SK-N-SH (cell line): ENCODE measurements at regions not wholly inside any gene's neighbourhood (a gene's known extent, or its start where the extent isn't known, plus 50 kb on each side); places are given as distances from the start of the nearest gene placed in this dataset.

Experiments
- CTCF ChIA-PET: fragments of 300-600, 350-600 bp; formaldehyde crosslinking; extraction: SDS; loops from one replicate; lab custom pipeline; 2021; lab: Yijun Ruan, JAX
- POLR2A ChIA-PET: fragments of 350-600 bp; sonication (Branson Sonifier 250); formaldehyde crosslinking; extraction: SDS; loops from one replicate; lab custom pipeline; 2020; ENCODE audit warnings: antibody characterized with exemption, inconsistent platforms; lab: Yijun Ruan, JAX
- DNase-seq: peaks from one replicate; pipeline ENCODE4 v3.0.0; 2012
- H2AFZ ChIP-seq: fragments of 200-600 bp; sonication (generic); 2 replicates; pipeline ENCODE4 v1.8.1; 2016; ENCODE audit warnings: antibody characterized with exemption, mild to moderate bottlenecking, low read depth
- H3F3A ChIP-seq: fragments of 200-600 bp; sonication (generic); replicated peaks from 2 replicates; pipeline ENCODE3; 2016; ENCODE audit warnings: antibody characterized with exemption, mild to moderate bottlenecking; ENCODE audit not compliant: insufficient read depth
- H3K27ac ChIP-seq, 2 experiments: fragments of 200-500 bp in 1 of 2; fragments of 200-600 bp in 1 of 2; sonication (Bioruptor generic) in 1 of 2; sonication (generic), shearing (Covaris generic) in 1 of 2; 2 replicates each; pipeline versions ENCODE4 v1.5.1 to v1.6.1; 2014 to 2016; ENCODE audit warnings: low read depth in 2 of 2, inconsistent platforms in 1 of 2, low read length in 1 of 2, mild to moderate bottlenecking in 1 of 2, mixed read lengths in 1 of 2
- H3K27me3 ChIP-seq: fragments of 200-600 bp; sonication (generic), shearing (Covaris generic); 2 replicates; pipeline ENCODE4 v1.6.1; 2016; ENCODE audit warnings: mixed run types; ENCODE audit not compliant: insufficient read depth
- H3K36me3 ChIP-seq, 2 experiments: fragments of 200-500 bp in 1 of 2; fragments of 200-600 bp in 1 of 2; sonication (Bioruptor generic) in 1 of 2; sonication (generic) in 1 of 2; replicated peaks in 1 of 2; 2 replicates each; pipeline versions ENCODE3 to v1.5.1; 2014 to 2016; ENCODE audit warnings: low read length in 1 of 2, mild to moderate bottlenecking in 1 of 2; ENCODE audit not compliant: insufficient read depth in 2 of 2, control insufficient read depth in 1 of 2
- H3K4me1 ChIP-seq, 2 experiments: fragments of 200-500 bp in 1 of 2; fragments of 200-600 bp in 1 of 2; sonication (Bioruptor generic) in 1 of 2; sonication (generic), shearing (Covaris generic) in 1 of 2; 2 replicates each; pipeline versions ENCODE4 v1.5.1 to v1.6.1; 2014 to 2016; ENCODE audit warnings: low read depth in 1 of 2, low read length in 1 of 2, mixed run types in 1 of 2; ENCODE audit not compliant: insufficient read depth in 2 of 2, control insufficient read depth in 1 of 2
- H3K4me2 ChIP-seq: fragments of 200-600 bp; sonication (generic), shearing (Covaris generic); 2 replicates; pipeline ENCODE4 v1.6.1; 2017; ENCODE audit warnings: mixed run types
- H3K4me3 ChIP-seq, 2 experiments: fragments of 200-500 bp in 1 of 2; fragments of 200-600 bp in 1 of 2; sonication (Bioruptor generic) in 1 of 2; sonication (generic), shearing (Covaris generic) in 1 of 2; 2 replicates each; pipeline versions ENCODE4 v1.5.1 to v1.8.1; 2014 to 2016; ENCODE audit warnings: low read depth in 2 of 2, inconsistent platforms in 1 of 2, low read length in 1 of 2, mild to moderate bottlenecking in 1 of 2, mixed read lengths in 1 of 2, moderate library complexity in 1 of 2
- H3K79me2 ChIP-seq: fragments of 200-600 bp; sonication (generic); 2 replicates; pipeline ENCODE4 v1.8.1; 2017; ENCODE audit warnings: mild to moderate bottlenecking; ENCODE audit not compliant: insufficient read depth
- H3K9ac ChIP-seq: fragments of 200-600 bp; sonication (generic); 2 replicates; pipeline ENCODE4 v1.6.1; 2017; ENCODE audit warnings: mixed run types
- H3K9me2 ChIP-seq: fragments of 200-600 bp; sonication (generic); 2 replicates; pipeline ENCODE4 v1.6.1; 2017; ENCODE audit warnings: mixed run types
- H3K9me3 ChIP-seq: fragments of 200-600 bp; sonication (generic); 2 replicates; pipeline ENCODE4 v1.6.1; 2017; ENCODE audit warnings: mixed run types, mild to moderate bottlenecking, moderate library complexity
- H4K20me1 ChIP-seq: fragments of 200-600 bp; sonication (generic); 2 replicates; pipeline ENCODE4 v1.6.1; 2017; ENCODE audit warnings: mild to moderate bottlenecking, mixed run types; ENCODE audit not compliant: insufficient read depth
- CTCF ChIP-seq: fragments of 200-600 bp; sonication (generic); IDR thresholded peaks from 2 replicates; pipeline ENCODE4 v1.6.1; 2017; ENCODE audit warnings: antibody characterized with exemption, mild to moderate bottlenecking, moderate library complexity
- ELF1 ChIP-seq: IDR thresholded peaks from 2 replicates; pipeline ENCODE4 v1.4.0; 2012
- EZH2phosphoT487 ChIP-seq: fragments of 200-600 bp; sonication (generic); IDR thresholded peaks from 2 replicates; pipeline ENCODE4 v1.6.1; 2017; ENCODE audit warnings: low read depth, mixed run types, mild to moderate bottlenecking, antibody characterized with exemption, moderate library complexity, borderline replicate concordance
- FOXJ3 ChIP-seq: sonication (generic); formaldehyde crosslinking; IDR thresholded peaks from 2 replicates; pipeline ENCODE4 v1.5.1; 2020; ENCODE audit warnings: mild to moderate bottlenecking, missing genetic modification reagents
- GABPA ChIP-seq: IDR thresholded peaks from 2 replicates; pipeline ENCODE4 v1.4.0; 2012; ENCODE audit warnings: low read depth, mild to moderate bottlenecking
- GATA2 ChIP-seq: sonication (generic); formaldehyde crosslinking; IDR thresholded peaks from 2 replicates; pipeline ENCODE4 v1.5.0; 2020; ENCODE audit warnings: mild to moderate bottlenecking, missing genetic modification reagents
- JUND ChIP-seq: IDR thresholded peaks from 2 replicates; pipeline ENCODE4 v1.4.0; 2012
- MEF2A ChIP-seq: IDR thresholded peaks from 2 replicates; pipeline ENCODE4 v1.4.0; 2012; ENCODE audit warnings: low read depth, borderline replicate concordance
- MXI1 ChIP-seq: IDR thresholded peaks from 2 replicates; pipeline ENCODE4 v1.6.1; 2012; ENCODE audit warnings: mild to moderate bottlenecking, low read depth, low read length, improper control_type of control experiment
- REST ChIP-seq: IDR thresholded peaks from 2 replicates; pipeline ENCODE4 v1.6.1; 2012; ENCODE audit warnings: mild to moderate bottlenecking, low read depth, low read length, moderate library complexity
- TAF1 ChIP-seq: IDR thresholded peaks from 2 replicates; pipeline ENCODE4 v1.6.1; 2012; ENCODE audit warnings: low read depth, mild to moderate bottlenecking, low read length, moderate library complexity, borderline replicate concordance
- TEAD4 ChIP-seq: IDR thresholded peaks from 2 replicates; pipeline ENCODE4 v1.4.0; 2012; ENCODE audit warnings: mild to moderate bottlenecking, borderline replicate concordance; ENCODE audit not compliant: insufficient read depth
- USF1 ChIP-seq: IDR thresholded peaks from 2 replicates; pipeline ENCODE4 v1.4.0; 2012; ENCODE audit warnings: low read depth, borderline replicate concordance
- WGBS: methylation state at CpG from one replicate; pipeline ENCODE4 v1.1.6; 2017; ENCODE audit warnings: low lambda C conversion rate; 5-methylcytosine and 5-hydroxymethylcytosine counted together
- TF ChIP-seq, protein P1 (sequence below): IDR thresholded peaks from 2 replicates; pipeline ENCODE4 v1.4.0; 2012; ENCODE audit warnings: low read depth
- TF ChIP-seq, protein P2 (sequence below): fragments of 150-350 bp; IDR thresholded peaks from 2 replicates; pipeline ENCODE4 v1.6.1; 2016; ENCODE audit warnings: mild to moderate bottlenecking, low read depth, low read length

- Histone ChIP-seq H3F3A (no peaks in the 10 kb centered on the region), H2AFZ (no peak overlapping the region), H3K27me3 (no peaks in the 10 kb centered on the region), H3K79me2 (no peaks in the 10 kb centered on the region), H3K9me2 (no peaks in the 10 kb centered on the region), H3K4me3 (no peak overlapping the region), H3K4me2 (no peak overlapping the region), H3K9ac (no peak overlapping the region), H3K36me3 (no peaks in the 10 kb centered on the region), H3K4me1 (no peaks in the 10 kb centered on the region), H3K9me3 (no peaks in the 10 kb centered on the region), H3K27ac (no peak overlapping the region), H4K20me1 (no peaks in the 10 kb centered on the region)
- DNase-seq, result no peak
- TF ChIP-seq FOXJ3, result no peak
- TF ChIP-seq JUND, result no peak
- no peak for TF ChIP-seq USF1
- TF ChIP-seq CTCF, result peak; percentile 44
- no peak for TF ChIP-seq GATA2 (CRISPR knock-in tag)
- CTCF ChIA-PET, result interaction anchor here (1.4 kb wide), 1 partner anchor 9 kb away, joined by 3 read pairs; no protein-coding TSS in a partner anchor
- POLR2A ChIA-PET, result no interaction called here
- 4% methylated on average over 1 of the region's 1 CpG for WGBS
Observed at GRCh38 chr3:99551520-99551919, 86.9 kb upstream of the COL8A1 start.

GRCh38 chr3:99549957-99550603 is 88.3 kb upstream of the COL8A1 start:
- Histone ChIP-seq H3K79me2 (no peaks in the 10 kb centered on the region), H2AFZ (no peak overlapping the region), H3K4me2 (no peak overlapping the region), H3K9me2 (no peaks in the 10 kb centered on the region), H3F3A (no peaks in the 10 kb centered on the region), H3K9ac (no peak overlapping the region), H4K20me1 (no peaks in the 10 kb centered on the region), H3K36me3 (no peaks in the 10 kb centered on the region), H3K9me3 (no peaks in the 10 kb centered on the region), H3K27ac (no peak overlapping the region), H3K4me3 (no peak overlapping the region), H3K4me1 (no peaks in the 10 kb centered on the region), H3K27me3 (no peaks in the 10 kb centered on the region)
- DNase-seq, result no peak
- ChIA-PET POLR2A (no interaction called here), CTCF (no interaction called here)
- 24% methylated on average over 2 of the region's 2 CpGs for WGBS
- no peak for TF ChIP-seq USF1
- no peak for TF ChIP-seq CTCF
- TF ChIP-seq EZH2phosphoT487, result no peak
- no peak for TF ChIP-seq MEF2A
- no peak for TF ChIP-seq ELF1
- TF ChIP-seq GABPA, result no peak
- TF ChIP-seq TAF1, result no peak
- no peak for TF ChIP-seq GATA2 (CRISPR knock-in tag)
- TF ChIP-seq, protein P1, sequence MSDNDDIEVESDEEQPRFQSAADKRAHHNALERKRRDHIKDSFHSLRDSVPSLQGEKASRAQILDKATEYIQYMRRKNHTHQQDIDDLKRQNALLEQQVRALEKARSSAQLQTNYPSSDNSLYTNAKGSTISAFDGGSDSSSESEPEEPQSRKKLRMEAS, result no peak
- TF ChIP-seq MXI1, result no peak
- TF ChIP-seq, protein P2, sequence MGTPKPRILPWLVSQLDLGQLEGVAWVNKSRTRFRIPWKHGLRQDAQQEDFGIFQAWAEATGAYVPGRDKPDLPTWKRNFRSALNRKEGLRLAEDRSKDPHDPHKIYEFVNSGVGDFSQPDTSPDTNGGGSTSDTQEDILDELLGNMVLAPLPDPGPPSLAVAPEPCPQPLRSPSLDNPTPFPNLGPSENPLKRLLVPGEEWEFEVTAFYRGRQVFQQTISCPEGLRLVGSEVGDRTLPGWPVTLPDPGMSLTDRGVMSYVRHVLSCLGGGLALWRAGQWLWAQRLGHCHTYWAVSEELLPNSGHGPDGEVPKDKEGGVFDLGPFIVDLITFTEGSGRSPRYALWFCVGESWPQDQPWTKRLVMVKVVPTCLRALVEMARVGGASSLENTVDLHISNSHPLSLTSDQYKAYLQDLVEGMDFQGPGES, result no peak
- no peak for TF ChIP-seq TEAD4
- TF ChIP-seq REST, result no peak
